ENCODE measurements at regions not wholly inside any gene's neighbourhood (a gene's known extent, or its start where the extent isn't known, plus 50 kb on each side); places are given as distances from the start of the nearest gene placed in this dataset.
A peak's percentile ranks its signal among the peaks of the same experiment; 100 is the strongest.
"Not testable (repeated sequence)": the region's sequence is repeated elsewhere in the genome, so short reads cannot be mapped to it uniquely, and the experiment has no call there.

- not testable (repeated sequence) for H3K79me2 ChIP-seq (ENCODE audit: insufficient read depth, low read length); H3K9ac ChIP-seq (ENCODE audit: low read length); H3K9me3 ChIP-seq (ENCODE audit: low read length); H3K4me1 ChIP-seq (ENCODE audit: insufficient read depth, low read length, severe bottlenecking); H3K36me3 ChIP-seq (ENCODE audit: insufficient read depth, low read length); H3K4me2 ChIP-seq (ENCODE audit: low read length); H3K4me3 ChIP-seq (ENCODE audit: low read depth, low read length, poor library complexity, severe bottlenecking); H4K20me1 ChIP-seq (ENCODE audit: insufficient read depth, low read length); H2AFZ ChIP-seq (ENCODE audit: low read length); H3K9me2 ChIP-seq (ENCODE audit: low read depth, low read length); H3K27ac ChIP-seq (ENCODE audit: low read depth, low read length, poor library complexity, severe bottlenecking); H3K27me3 ChIP-seq (ENCODE audit: insufficient read depth, low read length); H3F3A ChIP-seq (ENCODE audit: insufficient read depth, low read length)
- peak; percentile 25; the same call in 1 of the 2 replicates for TF ChIP-seq CTCF (IDR thresholded peaks at IDR 0.05; ENCODE audit: low read length)
Observed at GRCh38 chrY:3913939-3914338, 335.1 kb downstream of the TGIF2LY start.
